ENCODE measurements at regions not wholly inside any gene's neighbourhood (a gene's known extent, or its start where the extent isn't known, plus 50 kb on each side); places are given as distances from the start of the nearest gene placed in this dataset.

DNA sequence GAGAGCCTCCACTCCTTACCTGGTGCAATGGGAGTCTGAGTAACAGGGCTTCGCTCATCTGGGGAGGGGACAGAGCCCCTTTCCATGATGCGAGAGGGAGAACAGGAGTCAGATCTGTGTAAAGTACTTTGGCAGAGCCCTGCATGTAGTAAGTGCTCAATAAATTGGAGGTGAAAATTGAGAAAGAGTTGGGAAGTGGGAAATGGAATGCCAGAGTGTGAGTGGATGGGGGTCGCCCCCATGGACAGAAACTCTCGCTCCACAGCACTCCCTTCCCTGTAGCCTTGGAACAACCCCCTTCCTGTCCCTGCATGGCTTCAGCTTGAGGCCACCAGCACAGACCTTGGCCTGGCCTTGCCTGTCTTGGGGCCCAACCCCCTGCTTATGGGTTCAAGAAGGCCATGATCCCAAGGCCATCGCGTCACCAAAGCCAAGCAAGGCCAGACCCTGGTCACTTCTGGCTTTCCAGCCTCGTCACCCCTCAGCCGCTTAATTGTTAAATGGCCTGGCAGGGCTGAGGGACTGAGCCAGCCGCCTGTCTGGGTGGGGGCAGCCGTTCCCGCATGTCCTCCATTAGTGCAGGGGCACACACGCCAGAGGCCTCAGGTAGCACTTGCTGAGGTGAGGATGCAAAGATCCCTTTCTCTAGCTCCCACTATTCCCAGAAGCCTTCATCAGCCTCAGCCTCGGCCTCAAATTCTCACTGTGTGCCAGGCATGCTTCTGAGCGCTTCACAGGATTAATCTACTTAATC is 93.7 kb upstream of the PTPN1 start:
- Histone ChIP-seq H2AFZ (ENCODE audit: control insufficient read depth, low read length) (no peak overlapping the region), H4K20me1 (ENCODE audit: control insufficient read depth, extremely low read depth, insufficient read depth, low read length) (no peaks in the 10 kb centered on the region), H3K9ac (ENCODE audit: control insufficient read depth, extremely low read depth, insufficient read depth, low read length) (no peak overlapping the region), H3K9me3 (ENCODE audit: control insufficient read depth, low read depth, low read length) (peaks cover 1% of the 10 kb centered on the region), H3K27ac (ENCODE audit: control insufficient read depth, insufficient read depth, low read length) (no peak overlapping the region), H3K4me1 (ENCODE audit: control insufficient read depth, extremely low read depth, insufficient read depth, low read length) (no peaks in the 10 kb centered on the region), H3K36me3 (ENCODE audit: control insufficient read depth in 2 of 2, extremely low read depth in 1 of 2, insufficient read depth in 2 of 2, low read length in 2 of 2) (peaks cover 0 to 5% of the 10 kb centered on the region in 2 experiments), H3K4me3 (ENCODE audit: control insufficient read depth in 2 of 3, extremely low read depth in 1 of 3, insufficient read depth in 2 of 3, low read depth in 1 of 3, low read length in 3 of 3) (no peak overlapping the region), H3K79me2 (ENCODE audit: control insufficient read depth, insufficient read depth, low read length) (no peaks in the 10 kb centered on the region), H3K27me3 (ENCODE audit: control insufficient read depth, extremely low read depth, insufficient read depth, low read length) (no peaks in the 10 kb centered on the region), H3K4me2 (ENCODE audit: control insufficient read depth, extremely low read depth, insufficient read depth, low read depth, low read length) (no peak overlapping the region), H3K9me1 (ENCODE audit: control insufficient read depth, extremely low read depth, insufficient read depth, low read length) (no peaks in the 10 kb centered on the region)
- DNase-seq (ENCODE audit: low read depth, low spot score) (no peak), FAIRE-seq (no peak)
- dilution Hi-C loops (cut with MboI; ENCODE audit: extremely low pct_ligation_motif_present, low sequenced_read_pairs) = no loop called here
- no peak for TF ChIP-seq EZH2 (IDR thresholded peaks at IDR 0.05; ENCODE audit: low read length)
- TF ChIP-seq, protein P1, sequence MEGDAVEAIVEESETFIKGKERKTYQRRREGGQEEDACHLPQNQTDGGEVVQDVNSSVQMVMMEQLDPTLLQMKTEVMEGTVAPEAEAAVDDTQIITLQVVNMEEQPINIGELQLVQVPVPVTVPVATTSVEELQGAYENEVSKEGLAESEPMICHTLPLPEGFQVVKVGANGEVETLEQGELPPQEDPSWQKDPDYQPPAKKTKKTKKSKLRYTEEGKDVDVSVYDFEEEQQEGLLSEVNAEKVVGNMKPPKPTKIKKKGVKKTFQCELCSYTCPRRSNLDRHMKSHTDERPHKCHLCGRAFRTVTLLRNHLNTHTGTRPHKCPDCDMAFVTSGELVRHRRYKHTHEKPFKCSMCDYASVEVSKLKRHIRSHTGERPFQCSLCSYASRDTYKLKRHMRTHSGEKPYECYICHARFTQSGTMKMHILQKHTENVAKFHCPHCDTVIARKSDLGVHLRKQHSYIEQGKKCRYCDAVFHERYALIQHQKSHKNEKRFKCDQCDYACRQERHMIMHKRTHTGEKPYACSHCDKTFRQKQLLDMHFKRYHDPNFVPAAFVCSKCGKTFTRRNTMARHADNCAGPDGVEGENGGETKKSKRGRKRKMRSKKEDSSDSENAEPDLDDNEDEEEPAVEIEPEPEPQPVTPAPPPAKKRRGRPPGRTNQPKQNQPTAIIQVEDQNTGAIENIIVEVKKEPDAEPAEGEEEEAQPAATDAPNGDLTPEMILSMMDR (optimal IDR thresholded peaks at IDR 0.05 in 1 of 3, IDR thresholded peaks at IDR 0.05 in 1 of 3, conservative IDR thresholded peaks at IDR 0.05 in 1 of 3; ENCODE audit: extremely low read depth in 1 of 3, insufficient read depth in 2 of 3, low read length in 3 of 3) = no peak

DNA sequence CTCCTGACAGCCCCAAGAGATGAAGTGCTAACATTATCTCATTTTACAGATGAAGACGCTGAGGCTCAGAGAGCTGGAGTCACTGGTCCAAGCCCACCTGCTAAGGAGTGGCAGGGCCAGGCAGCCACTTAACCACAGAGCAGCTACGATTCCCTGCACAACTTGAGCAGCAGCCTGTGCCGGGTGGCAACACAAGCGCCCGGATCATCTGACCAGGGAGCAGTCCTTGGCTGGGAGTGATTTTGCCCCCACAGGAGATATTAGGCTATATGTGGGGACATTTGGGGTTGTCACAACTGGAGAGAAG is 93.2 kb upstream of the PTPN1 start:
- H3K4me1 ChIP-seq (ENCODE audit: control insufficient read depth, extremely low read depth, insufficient read depth, low read length) = peaks cover 1% of the 10 kb centered on the region
- H3K4me2 ChIP-seq (ENCODE audit: control insufficient read depth, extremely low read depth, insufficient read depth, low read depth, low read length) = no peak overlapping the region
- no peak for TF ChIP-seq EZH2 (IDR thresholded peaks at IDR 0.05; ENCODE audit: low read length)
- TF ChIP-seq, protein P1 (optimal IDR thresholded peaks at IDR 0.05 in 1 of 3, IDR thresholded peaks at IDR 0.05 in 1 of 3, conservative IDR thresholded peaks at IDR 0.05 in 1 of 3; ENCODE audit: extremely low read depth in 1 of 3, insufficient read depth in 2 of 3, low read length in 3 of 3) = no peak
- H3K27ac ChIP-seq (ENCODE audit: control insufficient read depth, insufficient read depth, low read length) = no peak overlapping the region
- no peaks in the 10 kb centered on the region for H3K79me2 ChIP-seq (ENCODE audit: control insufficient read depth, insufficient read depth, low read length)
- no peaks in the 10 kb centered on the region for H3K9me1 ChIP-seq (ENCODE audit: control insufficient read depth, extremely low read depth, insufficient read depth, low read length)
- no peaks in the 10 kb centered on the region for H3K27me3 ChIP-seq (ENCODE audit: control insufficient read depth, extremely low read depth, insufficient read depth, low read length)
- FAIRE-seq (no peak), DNase-seq (ENCODE audit: low read depth, low spot score) (no peak)
- no peak overlapping the region for H3K4me3 ChIP-seq (ENCODE audit: control insufficient read depth in 2 of 3, extremely low read depth in 1 of 3, insufficient read depth in 2 of 3, low read depth in 1 of 3, low read length in 3 of 3)
- no peak overlapping the region for H2AFZ ChIP-seq (ENCODE audit: control insufficient read depth, low read length)
- H3K9me3 ChIP-seq (ENCODE audit: control insufficient read depth, low read depth, low read length) = peaks cover 1% of the 10 kb centered on the region
- H3K36me3 ChIP-seq (ENCODE audit: control insufficient read depth in 2 of 2, extremely low read depth in 1 of 2, insufficient read depth in 2 of 2, low read length in 2 of 2) = peaks cover 0 to 5% of the 10 kb centered on the region in 2 experiments
- no peaks in the 10 kb centered on the region for H4K20me1 ChIP-seq (ENCODE audit: control insufficient read depth, extremely low read depth, insufficient read depth, low read length)
- dilution Hi-C loops (cut with MboI; ENCODE audit: extremely low pct_ligation_motif_present, low sequenced_read_pairs) = no loop called here
- no peak overlapping the region for H3K9ac ChIP-seq (ENCODE audit: control insufficient read depth, extremely low read depth, insufficient read depth, low read length)

Measured in keratinocyte (primary cell).